GM23248 (cell line): ENCODE measurements at regions not wholly inside any gene's neighbourhood (a gene's known extent, or its start where the extent isn't known, plus 50 kb on each side); places are given as distances from the start of the nearest gene placed in this dataset.
"Not testable (repeated sequence)": the region's sequence is repeated elsewhere in the genome, so short reads cannot be mapped to it uniquely, and the experiment has no call there.

Experiments used
- DNase-seq: peaks from one replicate; pipeline ENCODE4 v3.0.0-alpha.2; 2015
- H2AFZ ChIP-seq: fragments of 200-600 bp; sonication (generic); 2 replicates; pipeline ENCODE4 v1.6.1; 2016; ENCODE audit warnings: antibody characterized with exemption
- H3F3A ChIP-seq: fragments of 200-600 bp; sonication (generic); 2 replicates; pipeline ENCODE4 v1.6.1; 2016; ENCODE audit warnings: mild to moderate bottlenecking, antibody characterized with exemption, mixed run types; ENCODE audit not compliant: insufficient read depth
- H3K27ac ChIP-seq: fragments of 200-600 bp; sonication (generic); 2 replicates; pipeline ENCODE4 v1.5.1; 2016; ENCODE audit warnings: mild to moderate bottlenecking
- H3K27me3 ChIP-seq: fragments of 200-600 bp; sonication (generic); replicated peaks from 2 replicates; pipeline ENCODE4 v1.6.1; 2016; ENCODE audit warnings: mild to moderate bottlenecking; ENCODE audit not compliant: insufficient read depth
- H3K36me3 ChIP-seq: fragments of 200-600 bp; sonication (generic); 2 replicates; pipeline ENCODE4 v1.6.1; 2016; ENCODE audit warnings: low read depth, mild to moderate bottlenecking
- H3K4me1 ChIP-seq: fragments of 200-600 bp; sonication (generic); 2 replicates; pipeline ENCODE4 v1.6.1; 2016; ENCODE audit warnings: mild to moderate bottlenecking; ENCODE audit not compliant: insufficient read depth
- H3K4me2 ChIP-seq: fragments of 200-600 bp; sonication (generic); one replicate; pipeline ENCODE4 v1.6.1; 2016; ENCODE audit warnings: mild to moderate bottlenecking; ENCODE audit not compliant: unreplicated experiment
- H3K4me3 ChIP-seq: fragments of 200-600 bp; sonication (generic); 2 replicates; pipeline ENCODE4 v1.5.1; 2016; ENCODE audit warnings: mild to moderate bottlenecking
- H3K79me2 ChIP-seq: fragments of 200-600 bp; sonication (generic); 2 replicates; pipeline ENCODE4 v1.6.1; 2016; ENCODE audit warnings: mild to moderate bottlenecking; ENCODE audit not compliant: insufficient read depth
- H3K9ac ChIP-seq: fragments of 200-600 bp; sonication (generic); 2 replicates; pipeline ENCODE4 v1.6.1; 2016; ENCODE audit warnings: mild to moderate bottlenecking
- H3K9me2 ChIP-seq: fragments of 200-600 bp; sonication (generic); 2 replicates; pipeline ENCODE4 v1.6.1; 2016; ENCODE audit warnings: mixed run types, mild to moderate bottlenecking, moderate library complexity; ENCODE audit not compliant: insufficient read depth
- H3K9me3 ChIP-seq: fragments of 200-600 bp; sonication (generic); one replicate; pipeline ENCODE4 v1.6.1; 2017; ENCODE audit warnings: low read depth
- H4K20me1 ChIP-seq: fragments of 200-600 bp; sonication (generic); 2 replicates; pipeline ENCODE4 v1.6.0; 2016; ENCODE audit not compliant: insufficient read depth
- EZH2 ChIP-seq: fragments of 200-600 bp; sonication (generic); IDR thresholded peaks from 2 replicates; pipeline ENCODE4 v1.6.1; 2018; ENCODE audit warnings: antibody characterized with exemption, mild to moderate bottlenecking; ENCODE audit not compliant: insufficient read depth, poor library complexity, severe bottlenecking
- EZH2phosphoT487 ChIP-seq: fragments of 200-600 bp; sonication (generic); IDR thresholded peaks from 2 replicates; pipeline ENCODE4 v1.6.1; 2018; ENCODE audit warnings: antibody characterized with exemption, moderate library complexity, mild to moderate bottlenecking, low read depth; ENCODE audit not compliant: insufficient read depth
- WGBS, 2 experiments: methylation state at CpG; one replicate each; pipeline ENCODE4 v1.1.6; 2015 to 2017; ENCODE audit warnings: low lambda C conversion rate in 2 of 2, low coverage in 1 of 2; ENCODE audit errors: missing lambda C conversion rate in 2 of 2; 5-methylcytosine and 5-hydroxymethylcytosine counted together
- in situ Hi-C: fragments of 300-500 bp; cut with MboI; formaldehyde crosslinking; loops from 2 replicates; pipeline ENCODE4 v1.15.0; 2020

GRCh38 chr6:86407128-86407527 is 530.2 kb upstream of the HTR1E start:
- in situ Hi-C loops, result no loop called here
- H3K27ac ChIP-seq, result no peak overlapping the region
- no peak overlapping the region for H2AFZ ChIP-seq
- H4K20me1 ChIP-seq, result no peaks in the 10 kb centered on the region
- no peaks in the 10 kb centered on the region for H3K36me3 ChIP-seq
- 12 to 21% methylated on average over 2 of the region's 2 CpGs for WGBS, 2 experiments
- no peak for DNase-seq
- H3K27me3 ChIP-seq, result no peaks in the 10 kb centered on the region
- H3K9ac ChIP-seq, result no peak overlapping the region
- TF ChIP-seq EZH2 (no peak), EZH2phosphoT487 (no peak)
- H3K9me3 ChIP-seq, result no peaks in the 10 kb centered on the region
- H3K4me2 ChIP-seq, result no peak overlapping the region
- H3K4me1 ChIP-seq, result no peaks in the 10 kb centered on the region
- no peaks in the 10 kb centered on the region for H3K9me2 ChIP-seq
- H3F3A ChIP-seq, result no peaks in the 10 kb centered on the region
- no peak overlapping the region for H3K4me3 ChIP-seq
- no peaks in the 10 kb centered on the region for H3K79me2 ChIP-seq

GRCh38 chr6:86392850-86393249 is 544.5 kb upstream of the HTR1E start:
- H3K9me3 ChIP-seq, H2AFZ ChIP-seq, H3K79me2 ChIP-seq, H3K36me3 ChIP-seq, in situ Hi-C loops, H3K4me3 ChIP-seq, H3F3A ChIP-seq, H3K27ac ChIP-seq, H3K9ac ChIP-seq, H3K4me2 ChIP-seq, DNase-seq, H3K4me1 ChIP-seq, H3K27me3 ChIP-seq, H4K20me1 ChIP-seq, H3K9me2 ChIP-seq: not testable (repeated sequence)
- 25 to 27% methylated on average over 3 of the region's 3 CpGs for WGBS, 2 experiments

- Histone ChIP-seq H3K9me3 (no peaks in the 10 kb centered on the region), H2AFZ (no peak overlapping the region), H3F3A (no peaks in the 10 kb centered on the region), H3K4me3 (no peak overlapping the region), H4K20me1 (no peaks in the 10 kb centered on the region), H3K4me2 (no peak overlapping the region), H3K36me3 (no peaks in the 10 kb centered on the region), H3K4me1 (no peaks in the 10 kb centered on the region), H3K9me2 (no peaks in the 10 kb centered on the region), H3K79me2 (no peaks in the 10 kb centered on the region), H3K9ac (no peak overlapping the region), H3K27me3 (no peaks in the 10 kb centered on the region), H3K27ac (no peak overlapping the region)
- in situ Hi-C loops, result no loop called here
- no peak for TF ChIP-seq EZH2phosphoT487
- TF ChIP-seq EZH2, result no peak
- DNase-seq, result no peak
- WGBS, 2 experiments, result 17% methylated on average over 3 of the region's 3 CpGs
Measured at GRCh38 chr6:86380571-86381125, 556.7 kb upstream of the HTR1E start.

- H3K4me1 ChIP-seq, result no peaks in the 10 kb centered on the region
- H3K4me2 ChIP-seq, result no peak overlapping the region
- H2AFZ ChIP-seq, result no peak overlapping the region
- TF ChIP-seq EZH2phosphoT487, result no peak
- no peak for TF ChIP-seq EZH2
- no peak overlapping the region for H3K4me3 ChIP-seq
- H4K20me1 ChIP-seq, result no peaks in the 10 kb centered on the region
- no peaks in the 10 kb centered on the region for H3K79me2 ChIP-seq
- H3F3A ChIP-seq, result no peaks in the 10 kb centered on the region
- no peak for DNase-seq
- in situ Hi-C loops, result no loop called here
- no peak overlapping the region for H3K9ac ChIP-seq
- WGBS, 2 experiments, result 33 to 39% methylated on average over 4 of the region's 4 CpGs
- no peaks in the 10 kb centered on the region for H3K36me3 ChIP-seq
- no peaks in the 10 kb centered on the region for H3K27me3 ChIP-seq
- H3K27ac ChIP-seq, result no peak overlapping the region
- no peaks in the 10 kb centered on the region for H3K9me2 ChIP-seq
- no peaks in the 10 kb centered on the region for H3K9me3 ChIP-seq
Measured at GRCh38 chr6:86357877-86358276, 579.5 kb upstream of the HTR1E start.

- Histone ChIP-seq H3K4me2 (no peak overlapping the region), H3K4me1 (no peaks in the 10 kb centered on the region), H3F3A (no peaks in the 10 kb centered on the region), H3K36me3 (no peaks in the 10 kb centered on the region), H3K4me3 (no peak overlapping the region), H3K27ac (no peak overlapping the region), H3K79me2 (no peaks in the 10 kb centered on the region), H3K9me2 (no peaks in the 10 kb centered on the region), H3K9ac (no peak overlapping the region), H4K20me1 (no peaks in the 10 kb centered on the region), H2AFZ (no peak overlapping the region), H3K27me3 (no peaks in the 10 kb centered on the region), H3K9me3 (no peaks in the 10 kb centered on the region)
- DNase-seq, result no peak
- in situ Hi-C loops, result no loop called here
- no peak for TF ChIP-seq EZH2
- TF ChIP-seq EZH2phosphoT487, result no peak
Measured at GRCh38 chr6:86355271-86355670, 582.1 kb upstream of the HTR1E start.
